ENCODE measurements at regions not wholly inside any gene's neighbourhood (a gene's known extent, or its start where the extent isn't known, plus 50 kb on each side); places are given as distances from the start of the nearest gene placed in this dataset.

DNA sequence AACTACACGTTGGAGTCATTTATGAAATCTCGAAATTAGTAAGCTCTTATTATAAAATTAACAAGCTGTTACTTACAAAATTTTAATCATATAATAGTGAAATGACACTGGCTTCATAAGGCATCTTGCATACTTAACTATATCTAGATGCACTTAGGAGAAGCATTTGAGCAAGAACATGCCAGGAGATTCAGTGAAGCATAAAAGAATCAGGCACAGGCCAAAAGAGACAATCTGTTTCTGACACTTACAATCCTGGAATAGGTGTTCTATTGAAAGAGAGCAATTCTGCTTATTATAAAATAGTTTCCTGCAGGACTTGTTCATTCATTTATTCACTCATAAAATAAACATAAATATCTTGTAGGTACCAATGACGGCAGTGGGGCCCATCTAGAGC is 1152.2 kb upstream of the CDH6 start:
- Histone ChIP-seq H3K36me3 (no peaks in the 10 kb centered on the region), H3K4me1 (no peaks in the 10 kb centered on the region), H3K4me3 (no peak overlapping the region), H3K27me3 (ENCODE audit: low read depth) (no peaks in the 10 kb centered on the region), H3K9me3 (replicated peaks) (no peaks in the 10 kb centered on the region), H3K27ac (replicated peaks) (no peak overlapping the region)
- intact Hi-C loops (cut with micrococcal nuclease), result no loop called here
- no peak for TF ChIP-seq CTCF (IDR thresholded peaks at IDR 0.05; ENCODE audit: borderline replicate concordance)
- DNase-seq, result no peak

DNA sequence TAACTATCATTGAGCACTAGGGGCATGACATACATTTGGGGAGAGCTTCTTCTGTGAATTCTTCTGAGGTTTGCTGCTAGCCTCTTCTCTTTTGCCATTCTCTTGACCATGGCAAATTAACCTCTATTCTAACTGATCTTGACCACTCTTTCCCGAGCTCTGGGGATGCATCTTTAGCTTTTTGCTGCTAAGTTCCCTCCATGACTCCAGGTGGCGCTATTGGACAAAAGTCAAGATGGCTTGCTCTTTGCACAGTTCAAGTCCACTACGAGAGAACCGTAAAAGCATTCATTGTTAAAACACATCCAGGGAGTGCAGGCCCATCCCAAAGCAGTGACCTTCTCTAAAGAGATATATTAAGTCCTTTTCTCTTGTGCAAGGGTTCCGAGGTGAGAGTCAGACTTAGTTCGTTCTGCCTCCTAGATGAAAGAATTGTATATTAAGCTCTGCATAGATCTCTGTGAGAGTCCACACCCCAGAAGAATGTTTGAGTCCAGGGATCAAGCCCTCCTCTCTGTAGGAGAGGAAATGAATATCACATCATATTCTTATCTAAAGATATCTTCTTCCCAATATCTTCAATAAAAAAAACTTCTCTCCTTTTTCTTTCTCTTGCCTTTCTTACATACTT is 1152.9 kb upstream of the CDH6 start:
- no peak overlapping the region for H3K4me3 ChIP-seq
- intact Hi-C loops (cut with micrococcal nuclease), result no loop called here
- no peaks in the 10 kb centered on the region for H3K27me3 ChIP-seq (ENCODE audit: low read depth)
- DNase-seq, result no peak
- TF ChIP-seq CTCF (IDR thresholded peaks at IDR 0.05; ENCODE audit: borderline replicate concordance), result peak; percentile 43
- no peaks in the 10 kb centered on the region for H3K9me3 ChIP-seq (replicated peaks)
- no peak overlapping the region for H3K27ac ChIP-seq (replicated peaks)
- no peaks in the 10 kb centered on the region for H3K36me3 ChIP-seq
- no peaks in the 10 kb centered on the region for H3K4me1 ChIP-seq

DNA sequence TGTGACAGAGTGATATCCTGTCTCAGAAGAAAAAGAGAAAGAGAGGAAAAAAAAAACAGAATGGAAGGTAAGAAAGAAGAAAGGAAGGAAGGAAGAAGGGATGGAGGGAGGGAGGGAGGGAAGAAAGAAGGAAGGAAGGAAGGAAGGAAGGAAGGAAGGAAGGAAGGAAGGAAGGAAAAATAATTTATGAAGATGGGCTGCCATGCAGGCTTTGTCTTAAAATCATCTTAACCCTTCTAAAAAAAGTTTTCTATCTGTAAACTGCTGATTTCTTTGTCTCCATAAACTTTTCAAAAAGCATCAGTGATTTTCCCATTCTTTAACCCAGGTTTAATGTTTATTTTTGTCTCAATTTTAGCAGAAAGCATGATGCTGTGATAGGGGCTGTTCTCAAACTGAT is 1154.1 kb upstream of the CDH6 start:
- Histone ChIP-seq H3K4me1 (no peaks in the 10 kb centered on the region), H3K9me3 (replicated peaks) (no peaks in the 10 kb centered on the region), H3K36me3 (no peaks in the 10 kb centered on the region), H3K4me3 (no peak overlapping the region), H3K27me3 (ENCODE audit: low read depth) (no peaks in the 10 kb centered on the region), H3K27ac (replicated peaks) (no peak overlapping the region)
- TF ChIP-seq CTCF (IDR thresholded peaks at IDR 0.05; ENCODE audit: borderline replicate concordance), result no peak
- intact Hi-C loops (cut with micrococcal nuclease), result no loop called here
- no peak for DNase-seq

DNA sequence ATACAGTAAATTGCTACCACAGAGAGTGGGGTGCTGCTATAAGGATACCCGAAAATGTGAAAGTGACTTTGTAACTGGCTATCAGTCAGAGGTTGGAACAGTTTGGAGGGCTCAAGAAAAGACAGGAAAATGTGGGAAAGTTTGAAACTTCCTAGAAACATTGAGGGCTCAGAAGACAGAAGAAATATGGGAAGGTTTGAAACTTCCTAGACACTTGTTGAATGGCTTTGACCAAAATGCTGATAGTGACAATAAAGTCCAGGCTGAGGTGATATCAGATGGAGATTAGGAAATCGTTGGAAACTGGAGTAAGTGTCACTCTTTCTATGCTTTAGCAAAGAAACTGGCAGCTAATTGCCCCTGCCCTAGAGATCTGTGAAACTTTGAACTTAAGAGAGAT is 1158.6 kb upstream of the CDH6 start:
- Histone ChIP-seq H3K4me3 (no peak overlapping the region), H3K4me1 (no peaks in the 10 kb centered on the region), H3K36me3 (no peaks in the 10 kb centered on the region), H3K9me3 (replicated peaks) (no peaks in the 10 kb centered on the region), H3K27me3 (ENCODE audit: low read depth) (no peaks in the 10 kb centered on the region), H3K27ac (replicated peaks) (no peak overlapping the region)
- intact Hi-C loops (cut with micrococcal nuclease), result no loop called here
- DNase-seq, result no peak
- TF ChIP-seq CTCF (IDR thresholded peaks at IDR 0.05; ENCODE audit: borderline replicate concordance), result no peak

- H3K4me3 ChIP-seq, result no peak overlapping the region
- H3K27me3 ChIP-seq (ENCODE audit: low read depth), result no peaks in the 10 kb centered on the region
- no peaks in the 10 kb centered on the region for H3K36me3 ChIP-seq
- intact Hi-C loops (cut with micrococcal nuclease), result no loop called here
- DNase-seq, result no peak
- H3K4me1 ChIP-seq, result no peaks in the 10 kb centered on the region
- no peak overlapping the region for H3K27ac ChIP-seq (replicated peaks)
- no peak for TF ChIP-seq CTCF (IDR thresholded peaks at IDR 0.05; ENCODE audit: borderline replicate concordance)
- H3K9me3 ChIP-seq (replicated peaks), result peaks cover 5% of the 10 kb centered on the region
These were observed 1163.4 kb upstream of the CDH6 start for GRCh38 chr5:30030101-30030500.

Data from left ventricle myocardium inferior (tissue), 1 donor.